ENCODE measurements at regions not wholly inside any gene's neighbourhood (a gene's known extent, or its start where the extent isn't known, plus 50 kb on each side); places are given as distances from the start of the nearest gene placed in this dataset.

- TF ChIP-seq SIN3A (IDR thresholded peaks at IDR 0.05; ENCODE audit: borderline replicate concordance, insufficient read depth, low read length) = no peak
- TF ChIP-seq POLR2AphosphoS5 (IDR thresholded peaks at IDR 0.05; ENCODE audit: low read depth, low read length) = no peak
- TF ChIP-seq, protein P1, sequence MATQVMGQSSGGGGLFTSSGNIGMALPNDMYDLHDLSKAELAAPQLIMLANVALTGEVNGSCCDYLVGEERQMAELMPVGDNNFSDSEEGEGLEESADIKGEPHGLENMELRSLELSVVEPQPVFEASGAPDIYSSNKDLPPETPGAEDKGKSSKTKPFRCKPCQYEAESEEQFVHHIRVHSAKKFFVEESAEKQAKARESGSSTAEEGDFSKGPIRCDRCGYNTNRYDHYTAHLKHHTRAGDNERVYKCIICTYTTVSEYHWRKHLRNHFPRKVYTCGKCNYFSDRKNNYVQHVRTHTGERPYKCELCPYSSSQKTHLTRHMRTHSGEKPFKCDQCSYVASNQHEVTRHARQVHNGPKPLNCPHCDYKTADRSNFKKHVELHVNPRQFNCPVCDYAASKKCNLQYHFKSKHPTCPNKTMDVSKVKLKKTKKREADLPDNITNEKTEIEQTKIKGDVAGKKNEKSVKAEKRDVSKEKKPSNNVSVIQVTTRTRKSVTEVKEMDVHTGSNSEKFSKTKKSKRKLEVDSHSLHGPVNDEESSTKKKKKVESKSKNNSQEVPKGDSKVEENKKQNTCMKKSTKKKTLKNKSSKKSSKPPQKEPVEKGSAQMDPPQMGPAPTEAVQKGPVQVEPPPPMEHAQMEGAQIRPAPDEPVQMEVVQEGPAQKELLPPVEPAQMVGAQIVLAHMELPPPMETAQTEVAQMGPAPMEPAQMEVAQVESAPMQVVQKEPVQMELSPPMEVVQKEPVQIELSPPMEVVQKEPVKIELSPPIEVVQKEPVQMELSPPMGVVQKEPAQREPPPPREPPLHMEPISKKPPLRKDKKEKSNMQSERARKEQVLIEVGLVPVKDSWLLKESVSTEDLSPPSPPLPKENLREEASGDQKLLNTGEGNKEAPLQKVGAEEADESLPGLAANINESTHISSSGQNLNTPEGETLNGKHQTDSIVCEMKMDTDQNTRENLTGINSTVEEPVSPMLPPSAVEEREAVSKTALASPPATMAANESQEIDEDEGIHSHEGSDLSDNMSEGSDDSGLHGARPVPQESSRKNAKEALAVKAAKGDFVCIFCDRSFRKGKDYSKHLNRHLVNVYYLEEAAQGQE (IDR thresholded peaks at IDR 0.05; ENCODE audit: insufficient read depth in 1 of 2, low read depth in 2 of 2, low read length in 2 of 2) = no peak
Observed at GRCh38 chr9:74117151-74117550, 380.0 kb upstream of the RORB start.

DNA sequence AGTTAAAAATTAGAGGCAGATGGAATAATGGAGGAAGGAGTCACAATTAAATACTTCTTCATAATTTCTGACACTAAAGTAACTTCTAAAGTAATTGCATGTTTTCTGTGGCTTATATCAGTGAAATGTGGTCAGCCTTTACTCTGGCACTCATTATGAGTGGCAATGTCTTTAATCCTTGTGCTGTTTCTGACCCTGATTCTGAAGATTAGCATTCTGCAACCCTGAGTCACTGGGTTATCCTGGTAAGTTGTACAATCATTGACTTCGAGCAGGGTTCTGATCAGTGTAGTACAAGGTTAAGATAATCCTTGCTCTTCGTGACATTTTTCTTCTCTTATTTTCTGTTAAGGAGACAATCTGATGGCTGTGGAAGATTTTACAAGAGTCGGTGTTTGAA lies 379.4 kb upstream of the RORB start:
- TF ChIP-seq, protein P1 (IDR thresholded peaks at IDR 0.05; ENCODE audit: insufficient read depth in 1 of 2, low read depth in 2 of 2, low read length in 2 of 2) = no peak
- TF ChIP-seq POLR2AphosphoS5 (IDR thresholded peaks at IDR 0.05; ENCODE audit: low read depth, low read length) = no peak

GRCh38 chr9:74120061-74120460 lies 377.1 kb upstream of the RORB start:
- TF ChIP-seq SIN3A (IDR thresholded peaks at IDR 0.05; ENCODE audit: borderline replicate concordance, insufficient read depth, low read length) (no peak), FOXP2 (optimal IDR thresholded peaks at IDR 0.05; ENCODE audit: borderline replicate concordance, extremely low read depth, extremely low read length, insufficient read depth) (no peak), TAF1 (IDR thresholded peaks at IDR 0.05; ENCODE audit: borderline replicate concordance, insufficient read depth, low read length) (no peak)
- TF ChIP-seq, protein P1 (IDR thresholded peaks at IDR 0.05; ENCODE audit: insufficient read depth in 1 of 2, low read depth in 2 of 2, low read length in 2 of 2) = no peak

DNA sequence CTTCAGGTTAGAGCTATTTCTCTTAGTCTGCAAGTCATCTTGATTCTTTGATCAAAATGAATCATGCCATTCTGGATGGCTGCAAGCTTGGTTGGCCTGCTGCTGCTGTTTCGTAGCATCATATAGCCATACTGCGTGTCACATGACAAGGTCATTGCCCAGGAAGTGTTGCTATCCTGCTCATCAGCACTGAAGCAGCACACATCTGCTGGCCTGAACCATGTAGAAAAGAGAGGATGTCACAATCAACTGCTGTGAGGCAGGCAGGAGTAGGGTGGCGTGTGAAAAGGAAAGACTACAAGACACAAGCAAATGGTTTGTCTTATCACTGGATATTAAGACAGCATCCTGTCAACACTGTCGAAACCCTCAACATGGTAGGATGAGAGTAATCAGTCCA lies 376.7 kb upstream of the RORB start:
- TF ChIP-seq SIN3A (IDR thresholded peaks at IDR 0.05; ENCODE audit: borderline replicate concordance, insufficient read depth, low read length) = no peak
- TF ChIP-seq, protein P1 (IDR thresholded peaks at IDR 0.05; ENCODE audit: insufficient read depth in 1 of 2, low read depth in 2 of 2, low read length in 2 of 2) = no peak
- TF ChIP-seq POLR2AphosphoS5 (IDR thresholded peaks at IDR 0.05; ENCODE audit: low read depth, low read length) = no peak

- TF ChIP-seq, protein P1 (IDR thresholded peaks at IDR 0.05; ENCODE audit: insufficient read depth in 1 of 2, low read depth in 2 of 2, low read length in 2 of 2) = no peak
- no peak for TF ChIP-seq FOXP2 (optimal IDR thresholded peaks at IDR 0.05; ENCODE audit: borderline replicate concordance, extremely low read depth, extremely low read length, insufficient read depth)
- TF ChIP-seq POLR2AphosphoS5 (IDR thresholded peaks at IDR 0.05; ENCODE audit: low read depth, low read length) = no peak
- no peak for TF ChIP-seq TAF1 (IDR thresholded peaks at IDR 0.05; ENCODE audit: borderline replicate concordance, insufficient read depth, low read length)
- TF ChIP-seq SIN3A (IDR thresholded peaks at IDR 0.05; ENCODE audit: borderline replicate concordance, insufficient read depth, low read length) = no peak
Observed at GRCh38 chr9:74122216-74122615, 374.9 kb upstream of the RORB start.

Data from PFSK-1 (cell line).